GM12875 (cell line): ENCODE measurements at regions not wholly inside any gene's neighbourhood (a gene's known extent, or its start where the extent isn't known, plus 50 kb on each side); places are given as distances from the start of the nearest gene placed in this dataset.

ENCODE experiments used
- H3K4me3 ChIP-seq: one replicate; pipeline ENCODE4 v1.5.1; 2011; ENCODE audit warnings: low read depth, low read length, control low read depth
- CTCF ChIP-seq: IDR thresholded peaks from 2 replicates; pipeline ENCODE4 v1.5.1; 2011; ENCODE audit warnings: low read depth, mild to moderate bottlenecking, control low read depth, inconsistent platforms, low read length, moderate library complexity, borderline replicate concordance; ENCODE audit not compliant: insufficient read depth

- no peak overlapping the region for H3K4me3 ChIP-seq
- TF ChIP-seq CTCF, result no peak
Observed at GRCh38 chr1:69377507-69377906, 190.2 kb upstream of the LRRC7 start.

GRCh38 chr1:69388044-69388443 is 179.7 kb upstream of the LRRC7 start:
- TF ChIP-seq CTCF, result no peak
- no peak overlapping the region for H3K4me3 ChIP-seq

GRCh38 chr1:69400128-69400527 is 167.6 kb upstream of the LRRC7 start:
- H3K4me3 ChIP-seq, result no peak overlapping the region
- TF ChIP-seq CTCF, result no peak

- no peak for TF ChIP-seq CTCF
- no peak overlapping the region for H3K4me3 ChIP-seq
Observed at GRCh38 chr1:69401879-69402278, 165.8 kb upstream of the LRRC7 start.

- no peak for TF ChIP-seq CTCF
- H3K4me3 ChIP-seq, result no peak overlapping the region
Observed at GRCh38 chr1:69403756-69404320, 163.9 kb upstream of the LRRC7 start.

GRCh38 chr1:69404486-69404885 is 163.2 kb upstream of the LRRC7 start:
- no peak overlapping the region for H3K4me3 ChIP-seq
- TF ChIP-seq CTCF, result no peak

GRCh38 chr1:69406244-69406643 is 161.5 kb upstream of the LRRC7 start:
- H3K4me3 ChIP-seq, result no peak overlapping the region
- TF ChIP-seq CTCF, result no peak
